Suprapubic skin (tissue), 4 donors: ENCODE measurements at regions not wholly inside any gene's neighbourhood (a gene's known extent, or its start where the extent isn't known, plus 50 kb on each side); places are given as distances from the start of the nearest gene placed in this dataset.
"Not testable (repeated sequence)": the region's sequence is repeated elsewhere in the genome, so short reads cannot be mapped to it uniquely, and the experiment has no call there.

Experiments
- DNase-seq, 2 donors: peaks; one replicate each; pipeline ENCODE4 v3.0.0-alpha.2; 2019; ENCODE audit warnings: low spot score in 2 of 2
- H3K27ac ChIP-seq: fragments of 200-600 bp; sonication (generic); one replicate; pipeline ENCODE4 v1.5.1; 2019
- H3K27me3 ChIP-seq: fragments of 200-600 bp; sonication (generic); one replicate; pipeline ENCODE4 v1.5.1; 2019
- H3K36me3 ChIP-seq: fragments of 200-600 bp; sonication (generic); one replicate; pipeline ENCODE4 v1.5.1; 2019
- H3K4me1 ChIP-seq: fragments of 200-600 bp; sonication (generic); one replicate; pipeline ENCODE4 v1.5.1; 2019
- H3K4me3 ChIP-seq: fragments of 200-600 bp; sonication (generic); one replicate; pipeline ENCODE4 v1.5.1; 2019; ENCODE audit warnings: mild to moderate bottlenecking
- H3K9me3 ChIP-seq: fragments of 200-600 bp; sonication (generic); one replicate; pipeline ENCODE4 v1.5.1; 2019
- CTCF ChIP-seq, 2 donors: fragments of 200-600 bp in 1 of 2; fragments of 450-650 bp in 1 of 2; sonication (generic) in 1 of 2; IDR thresholded peaks; one replicate each; pipeline ENCODE4 v1.5.1; 2016 to 2019; ENCODE audit warnings: antibody characterized with exemption in 2 of 2, mild to moderate bottlenecking in 1 of 2, moderate library complexity in 1 of 2
- EP300 ChIP-seq: sonication (generic); formaldehyde crosslinking; IDR thresholded peaks from one replicate; pipeline ENCODE4 v1.6.1; 2017; ENCODE audit warnings: antibody characterized with exemption
- POLR2A ChIP-seq, 2 donors: fragments of 450-650 bp; IDR thresholded peaks; one replicate each; pipeline ENCODE4 v1.6.1; 2017; ENCODE audit warnings: antibody characterized with exemption in 2 of 2, mild to moderate bottlenecking in 2 of 2, moderate library complexity in 2 of 2
- POLR2AphosphoS5 ChIP-seq, 3 donors: sonication (generic); formaldehyde crosslinking; IDR thresholded peaks; one replicate each; pipeline ENCODE4 v1.6.1; 2017; ENCODE audit warnings: antibody characterized with exemption in 3 of 3
- WGBS: methylation state at CpG from one replicate; pipeline ENCODE4 v1.1.5; 2018; 5-methylcytosine and 5-hydroxymethylcytosine counted together

GRCh38 chr2:362924-363323 is 75.0 kb upstream of the ALKAL2 start:
- H3K9me3 ChIP-seq = no peaks in the 10 kb centered on the region
- no peak overlapping the region for H3K27ac ChIP-seq
- peaks cover 9% of the 10 kb centered on the region for H3K4me1 ChIP-seq
- H3K36me3 ChIP-seq = no peaks in the 10 kb centered on the region
- H3K27me3 ChIP-seq = peaks cover 9% of the 10 kb centered on the region
- TF ChIP-seq EP300 (no peak), POLR2A (IDR thresholded peaks at IDR 0.05) (no peak), CTCF (IDR thresholded peaks at IDR 0.05) (no peak), POLR2AphosphoS5 (IDR thresholded peaks at IDR 0.05) (no peak)
- H3K4me3 ChIP-seq = no peak overlapping the region
- 60% methylated on average over 5 of the region's 5 CpGs for WGBS
- no peak for DNase-seq

GRCh38 chr2:360124-360523 is 72.2 kb upstream of the ALKAL2 start:
- TF ChIP-seq POLR2A (IDR thresholded peaks at IDR 0.05) (no peak), EP300 (no peak), POLR2AphosphoS5 (IDR thresholded peaks at IDR 0.05) (no peak), CTCF (IDR thresholded peaks at IDR 0.05) (no peak)
- Histone ChIP-seq H3K9me3 (no peaks in the 10 kb centered on the region), H3K4me1 (no peaks in the 10 kb centered on the region), H3K4me3 (no peak overlapping the region), H3K27me3 (peaks cover 20% of the 10 kb centered on the region), H3K36me3 (no peaks in the 10 kb centered on the region), H3K27ac (no peak overlapping the region)
- WGBS = 79% methylated on average over 4 of the region's 4 CpGs
- DNase-seq = no peak

GRCh38 chr2:359047-359446 is 71.2 kb upstream of the ALKAL2 start:
- H3K36me3 ChIP-seq = no peaks in the 10 kb centered on the region
- no peak for TF ChIP-seq CTCF (IDR thresholded peaks at IDR 0.05)
- no peak for TF ChIP-seq POLR2AphosphoS5 (IDR thresholded peaks at IDR 0.05)
- no peak for TF ChIP-seq POLR2A (IDR thresholded peaks at IDR 0.05)
- no peak for TF ChIP-seq EP300
- no peak overlapping the region for H3K4me3 ChIP-seq
- no peaks in the 10 kb centered on the region for H3K9me3 ChIP-seq
- H3K27me3 ChIP-seq = peaks cover 20% of the 10 kb centered on the region
- WGBS = 57% methylated on average over 5 of the region's 5 CpGs
- no peaks in the 10 kb centered on the region for H3K4me1 ChIP-seq
- no peak for DNase-seq
- H3K27ac ChIP-seq = no peak overlapping the region

- WGBS = 75% methylated on average over 2 of the region's 2 CpGs
- Histone ChIP-seq H3K27ac (no peak overlapping the region), H3K4me1 (no peaks in the 10 kb centered on the region), H3K36me3 (no peaks in the 10 kb centered on the region), H3K4me3 (no peak overlapping the region), H3K9me3 (no peaks in the 10 kb centered on the region), H3K27me3 (peaks cover 20% of the 10 kb centered on the region)
- TF ChIP-seq POLR2AphosphoS5 (IDR thresholded peaks at IDR 0.05) (no peak), POLR2A (IDR thresholded peaks at IDR 0.05) (no peak), CTCF (IDR thresholded peaks at IDR 0.05) (no peak)
- DNase-seq = no peak
Measured at GRCh38 chr2:357811-358210, 69.9 kb upstream of the ALKAL2 start.

GRCh38 chr2:356304-356703 is 68.4 kb upstream of the ALKAL2 start:
- not testable (repeated sequence) for H3K36me3 ChIP-seq, DNase-seq, H3K4me3 ChIP-seq, H3K9me3 ChIP-seq, H3K27ac ChIP-seq, H3K4me1 ChIP-seq
- 79% methylated on average over 21 of the region's 21 CpGs for WGBS
- peaks cover 13% of the 10 kb centered on the region for H3K27me3 ChIP-seq

GRCh38 chr2:355773-356172 is 67.9 kb upstream of the ALKAL2 start:
- Histone ChIP-seq H3K36me3 (no peaks in the 10 kb centered on the region), H3K27me3 (peaks cover 13% of the 10 kb centered on the region), H3K27ac (no peak overlapping the region), H3K4me3 (no peak overlapping the region), H3K4me1 (no peaks in the 10 kb centered on the region), H3K9me3 (no peaks in the 10 kb centered on the region)
- no peak for DNase-seq
- 87% methylated on average over 12 of the region's 12 CpGs for WGBS
- TF ChIP-seq EP300 (no peak), CTCF (IDR thresholded peaks at IDR 0.05) (no peak), POLR2A (IDR thresholded peaks at IDR 0.05) (no peak), POLR2AphosphoS5 (IDR thresholded peaks at IDR 0.05) (no peak)
